Esophagus muscularis mucosa (tissue), 4 donors: ENCODE measurements at regions not wholly inside any gene's neighbourhood (a gene's known extent, or its start where the extent isn't known, plus 50 kb on each side); places are given as distances from the start of the nearest gene placed in this dataset.

Experiments used
- EP300 ChIP-seq: sonication (generic); formaldehyde crosslinking; IDR thresholded peaks from one replicate; pipeline ENCODE4 v1.6.1; 2017; ENCODE audit warnings: antibody characterized with exemption
- POLR2AphosphoS5 ChIP-seq, 2 donors: sonication (generic); formaldehyde crosslinking; IDR thresholded peaks; one replicate each; pipeline ENCODE4 v1.6.1; 2017; ENCODE audit warnings: antibody characterized with exemption in 2 of 2
- TF ChIP-seq, protein P1 (sequence below), 3 experiments: fragments of 200-600 bp in 2 of 3; fragments of 450-650 bp in 1 of 3; sonication (generic) in 2 of 3; IDR thresholded peaks; one replicate each; pipeline ENCODE4 v1.5.1; 2017 to 2019; ENCODE audit warnings: antibody characterized with exemption in 3 of 3, mild to moderate bottlenecking in 2 of 3, moderate library complexity in 1 of 3

DNA sequence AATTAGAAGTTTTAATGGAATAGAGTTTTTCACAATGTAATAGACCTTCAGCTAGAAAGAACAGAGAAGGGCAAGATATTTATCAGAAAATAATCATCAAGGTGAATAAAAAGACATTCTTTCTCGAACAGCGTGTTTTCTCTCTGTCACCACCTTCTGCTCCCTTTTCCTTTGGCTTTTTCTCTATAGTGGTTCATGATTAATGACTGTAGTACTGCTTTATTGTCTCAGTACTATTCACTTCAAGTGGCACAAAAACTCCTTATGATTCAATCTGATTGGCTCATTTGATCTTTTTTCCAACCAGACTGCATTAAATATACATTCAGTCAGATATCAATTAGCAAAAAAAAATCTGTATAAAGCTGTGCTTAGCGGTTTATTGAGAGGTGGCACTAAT, 516.0 kb downstream of the OTOL1 start:
- TF ChIP-seq, protein P1, sequence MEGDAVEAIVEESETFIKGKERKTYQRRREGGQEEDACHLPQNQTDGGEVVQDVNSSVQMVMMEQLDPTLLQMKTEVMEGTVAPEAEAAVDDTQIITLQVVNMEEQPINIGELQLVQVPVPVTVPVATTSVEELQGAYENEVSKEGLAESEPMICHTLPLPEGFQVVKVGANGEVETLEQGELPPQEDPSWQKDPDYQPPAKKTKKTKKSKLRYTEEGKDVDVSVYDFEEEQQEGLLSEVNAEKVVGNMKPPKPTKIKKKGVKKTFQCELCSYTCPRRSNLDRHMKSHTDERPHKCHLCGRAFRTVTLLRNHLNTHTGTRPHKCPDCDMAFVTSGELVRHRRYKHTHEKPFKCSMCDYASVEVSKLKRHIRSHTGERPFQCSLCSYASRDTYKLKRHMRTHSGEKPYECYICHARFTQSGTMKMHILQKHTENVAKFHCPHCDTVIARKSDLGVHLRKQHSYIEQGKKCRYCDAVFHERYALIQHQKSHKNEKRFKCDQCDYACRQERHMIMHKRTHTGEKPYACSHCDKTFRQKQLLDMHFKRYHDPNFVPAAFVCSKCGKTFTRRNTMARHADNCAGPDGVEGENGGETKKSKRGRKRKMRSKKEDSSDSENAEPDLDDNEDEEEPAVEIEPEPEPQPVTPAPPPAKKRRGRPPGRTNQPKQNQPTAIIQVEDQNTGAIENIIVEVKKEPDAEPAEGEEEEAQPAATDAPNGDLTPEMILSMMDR (IDR thresholded peaks at IDR 0.05), result no peak
- TF ChIP-seq POLR2AphosphoS5 (IDR thresholded peaks at IDR 0.05) (no peak), EP300 (no peak)
